HCT116 (cell line): ENCODE measurements at regions not wholly inside any gene's neighbourhood (a gene's known extent, or its start where the extent isn't known, plus 50 kb on each side); places are given as distances from the start of the nearest gene placed in this dataset.

Source experiments
- ATF3 ChIP-seq: IDR thresholded peaks from 2 replicates; pipeline ENCODE4 v1.6.1; 2012
- CTCF ChIP-seq, 3 experiments: fragments of 200-600 bp in 1 of 3; sonication (generic) in 1 of 3; IDR thresholded peaks in 2 of 3; conservative IDR thresholded peaks in 1 of 3; 2 replicates each; pipeline ENCODE4 v1.5.1; 2012 to 2017; ENCODE audit warnings: low read depth in 2 of 3, low read length in 2 of 3, antibody characterized with exemption in 1 of 3, borderline replicate concordance in 1 of 3, control low read depth in 1 of 3, mild to moderate bottlenecking in 1 of 3, mixed read lengths in 1 of 3, mixed run types in 1 of 3, moderate library complexity in 1 of 3; ENCODE audit not compliant: insufficient read depth in 1 of 3
- EZH2 ChIP-seq: fragments of 200-600 bp; sonication (generic); IDR thresholded peaks from 2 replicates; pipeline ENCODE4 v1.6.1; 2017; ENCODE audit warnings: antibody characterized with exemption, mixed run types
- POLR2A ChIP-seq: IDR thresholded peaks from 2 replicates; pipeline ENCODE4 v1.7.0; 2011; ENCODE audit warnings: borderline replicate concordance; ENCODE audit not compliant: insufficient read depth, insufficient read length; ENCODE audit errors: extremely low read depth
- SIN3A ChIP-seq: IDR thresholded peaks from 2 replicates; pipeline ENCODE4 v1.6.1; 2012; ENCODE audit warnings: low read depth
- YY1 ChIP-seq: IDR thresholded peaks from 2 replicates; pipeline ENCODE4 v1.6.1; 2011; ENCODE audit warnings: low read length, low read depth, moderate library complexity, mild to moderate bottlenecking; ENCODE audit not compliant: insufficient replicate concordance; ENCODE audit errors: extremely low read depth

GRCh38 chr5:171542525-171543140 is 123.2 kb downstream of the FGF18 start:
- TF ChIP-seq EZH2 (no peak), YY1 (no peak), CTCF (IDR thresholded peaks at IDR 0.05 in 2 of 3, conservative IDR thresholded peaks at IDR 0.05 in 1 of 3; ENCODE audit: borderline replicate concordance in 1 of 3, insufficient read depth in 1 of 3, low read depth in 2 of 3, low read length in 2 of 3) (no peak), POLR2A (no peak), SIN3A (no peak), ATF3 (no peak)
